Skin of body (tissue), 1 donor: ENCODE measurements at regions not wholly inside any gene's neighbourhood (a gene's known extent, or its start where the extent isn't known, plus 50 kb on each side); places are given as distances from the start of the nearest gene placed in this dataset.

Experiments
- DNase-seq: peaks from one replicate; lab custom pipeline; 2025; lab: John Stamatoyannopoulos, UW

DNA sequence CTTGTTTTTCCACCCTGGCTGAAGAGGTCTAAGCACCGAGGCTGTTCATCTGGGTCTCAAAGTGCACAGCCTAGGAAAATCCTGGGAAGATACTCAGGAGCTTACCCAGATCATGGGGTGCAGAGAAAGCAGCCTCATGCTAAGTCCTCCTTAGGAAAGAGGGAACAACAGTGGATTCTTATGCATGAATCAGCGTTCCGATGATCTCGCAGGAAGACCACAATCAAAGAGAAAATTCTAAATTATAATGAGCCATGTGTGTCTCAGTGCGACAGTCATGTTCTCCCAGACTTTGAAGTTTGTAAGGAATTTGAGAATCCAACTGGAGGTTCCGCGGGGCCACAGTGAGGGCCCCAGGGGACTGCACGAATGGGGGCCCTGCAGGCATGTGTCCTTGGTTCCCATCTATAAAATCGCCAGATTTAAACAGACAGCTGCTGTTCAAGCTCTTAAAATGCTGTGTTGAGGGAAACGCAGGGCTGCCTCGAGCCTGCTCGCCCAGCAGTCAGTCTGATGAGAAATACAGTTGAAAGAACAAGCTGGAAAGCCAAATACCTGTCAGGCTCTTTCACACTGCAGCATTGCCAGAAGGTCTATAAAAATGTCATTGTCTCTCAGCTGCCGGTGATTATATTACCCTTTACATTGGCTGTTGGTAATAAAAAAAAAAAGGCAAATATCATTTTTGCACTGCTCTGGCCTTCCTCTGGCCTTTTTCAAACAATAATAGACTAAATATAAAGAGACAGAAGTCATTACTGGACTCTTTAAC is 152.1 kb downstream of the PMP22 start:
- DNase-seq, result no peak

DNA sequence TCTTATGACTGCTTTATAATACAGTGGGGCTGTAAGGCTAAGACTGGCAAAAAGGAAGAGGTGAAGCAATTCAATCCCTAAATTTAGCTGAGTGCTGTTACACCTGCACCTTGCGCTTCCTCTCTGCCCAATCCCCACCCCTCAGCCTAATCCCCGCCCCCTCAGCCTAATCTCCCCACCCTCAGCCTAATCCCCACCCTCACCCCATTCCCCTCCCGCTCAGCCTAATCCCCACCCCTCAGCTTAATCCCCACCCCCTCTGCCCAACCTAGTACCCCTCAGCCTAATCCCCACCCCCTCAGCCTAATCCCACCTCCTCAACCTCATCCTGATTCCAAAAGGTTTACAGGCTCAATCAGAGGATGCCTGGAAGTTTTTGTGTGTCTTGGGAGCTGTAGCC is 155.5 kb downstream of the PMP22 start:
- no peak for DNase-seq

DNA sequence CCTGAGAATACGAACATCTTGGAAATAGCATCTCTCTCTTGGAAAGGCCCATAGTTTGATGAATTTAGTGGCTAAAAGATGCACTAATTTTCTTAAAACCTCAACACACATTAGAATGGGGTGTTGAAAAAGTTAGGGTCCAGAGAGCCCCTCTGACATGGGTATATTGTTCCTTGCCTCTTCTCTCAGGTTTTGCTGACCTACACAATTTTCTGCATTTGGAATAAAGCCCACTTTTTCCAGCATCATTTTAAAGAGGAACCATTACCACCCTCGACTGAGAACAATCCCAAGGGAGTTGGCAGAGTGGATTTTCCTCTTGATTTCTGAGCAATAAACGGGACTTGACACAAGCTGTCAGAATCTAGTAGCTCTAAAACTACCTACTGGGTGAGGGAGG is 156.1 kb downstream of the PMP22 start:
- no peak for DNase-seq

DNA sequence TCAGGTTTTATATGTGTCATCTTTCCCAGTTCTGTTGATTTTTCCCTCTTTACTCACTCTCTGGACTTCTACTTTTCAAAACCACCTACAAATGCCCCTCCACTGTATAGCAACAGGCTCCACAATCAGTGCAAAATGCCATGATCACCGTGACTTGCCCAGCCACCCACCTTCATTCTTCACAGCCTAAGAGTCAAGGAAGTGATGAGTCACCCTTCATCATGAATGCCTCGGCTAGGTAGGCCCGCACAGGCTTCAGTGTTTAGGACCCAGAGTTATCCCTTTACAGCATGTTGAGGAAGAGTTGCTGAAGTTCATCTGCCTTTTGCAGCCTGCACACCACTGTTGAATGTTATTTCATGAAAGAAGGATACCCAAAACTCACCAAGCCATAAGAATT is 158.6 kb downstream of the PMP22 start:
- DNase-seq, result no peak

DNA sequence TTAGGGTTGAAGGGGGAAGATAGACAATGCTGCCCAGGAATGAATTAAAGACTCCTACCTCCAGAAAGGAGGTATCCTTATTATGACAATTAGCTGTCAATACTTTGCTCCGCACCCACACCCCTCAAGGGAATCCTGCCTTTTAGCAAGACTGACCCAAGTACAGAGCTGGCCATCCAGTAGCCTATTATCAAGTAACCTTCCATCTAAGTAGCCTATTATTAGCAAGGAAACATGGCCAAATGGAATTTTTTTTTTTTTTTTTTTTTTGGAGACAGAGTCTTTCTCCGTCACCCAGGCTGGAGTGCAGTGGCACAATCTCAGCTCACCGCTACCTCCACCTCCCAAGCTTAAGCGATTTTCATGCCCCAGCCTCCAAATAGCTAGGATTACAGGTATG is 161.3 kb downstream of the PMP22 start:
- no peak for DNase-seq

DNA sequence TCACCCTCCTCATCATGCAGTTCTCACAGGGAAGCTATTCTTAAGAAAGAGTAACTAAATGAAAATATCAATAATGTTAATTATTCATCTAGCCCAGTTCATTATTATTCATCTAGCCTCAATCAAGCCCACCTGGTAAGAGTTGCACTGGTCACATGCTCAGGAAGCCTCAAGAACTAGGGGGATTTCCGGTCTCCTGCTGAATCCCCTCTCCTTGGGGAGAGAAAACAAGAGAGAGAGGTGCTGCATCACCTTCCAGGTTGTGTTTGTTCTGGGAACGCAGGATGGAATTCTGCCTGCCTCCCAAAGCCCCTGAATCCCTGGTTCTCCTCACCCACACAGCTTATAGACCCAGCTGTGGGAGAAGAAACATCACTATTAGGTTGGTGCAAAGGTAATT is 164.0 kb downstream of the PMP22 start:
- DNase-seq, result no peak

DNA sequence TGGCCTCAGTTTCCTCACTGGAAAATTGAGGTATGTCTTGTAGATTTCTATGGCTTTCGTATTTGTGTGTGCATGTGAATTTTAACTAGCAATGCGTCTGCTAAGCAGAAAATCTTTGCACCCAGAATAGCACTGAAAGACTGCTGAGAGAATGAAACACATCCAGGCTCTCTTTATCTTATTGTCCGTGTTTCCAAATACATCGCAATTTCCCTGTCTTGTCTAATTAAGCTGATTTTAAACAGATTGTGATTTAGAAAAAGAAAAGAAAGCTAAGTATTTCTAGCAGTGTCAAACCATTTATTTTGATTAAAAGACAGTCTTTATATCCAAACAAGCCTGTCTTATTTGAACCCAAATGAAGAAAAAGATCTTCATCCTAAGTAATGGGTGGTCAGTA is 168.6 kb downstream of the PMP22 start:
- no peak for DNase-seq

DNA sequence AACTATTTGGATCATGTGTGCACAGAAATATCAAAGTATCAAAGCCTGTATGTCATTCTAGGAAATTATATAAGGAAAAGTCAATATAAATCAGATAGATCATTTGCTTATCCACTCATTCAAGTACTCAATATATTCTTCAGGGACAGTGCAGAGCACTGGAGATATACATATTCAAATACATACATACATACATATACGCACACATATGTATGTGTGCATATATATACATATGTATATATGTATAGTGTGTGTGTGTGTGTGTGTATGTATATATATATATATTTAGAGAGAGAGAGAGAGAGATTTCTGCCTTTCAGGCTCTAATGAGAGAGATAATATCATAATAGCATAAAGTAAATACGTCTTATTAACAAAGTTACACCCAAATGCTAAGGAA is 169.2 kb downstream of the PMP22 start:
- DNase-seq, result no peak

DNA sequence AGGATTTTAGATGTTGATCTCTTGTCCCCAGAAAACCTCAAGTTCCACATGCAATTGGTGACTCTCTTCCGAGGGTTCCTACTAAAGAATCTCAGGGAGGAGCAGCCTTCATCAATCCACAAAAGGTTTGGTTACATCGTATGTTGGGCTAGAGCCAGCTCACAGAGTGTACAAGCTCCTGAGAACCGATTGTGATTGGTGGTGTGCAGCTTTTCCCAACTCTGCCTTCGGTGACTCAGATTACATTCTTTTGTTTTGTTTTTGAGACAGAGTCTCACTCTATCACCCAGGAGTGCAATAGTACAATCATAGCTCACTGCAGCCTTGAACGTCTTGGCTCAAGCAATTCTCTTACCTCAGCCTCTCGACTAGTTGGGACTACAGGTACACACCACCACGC is 172.4 kb downstream of the PMP22 start:
- no peak for DNase-seq

DNA sequence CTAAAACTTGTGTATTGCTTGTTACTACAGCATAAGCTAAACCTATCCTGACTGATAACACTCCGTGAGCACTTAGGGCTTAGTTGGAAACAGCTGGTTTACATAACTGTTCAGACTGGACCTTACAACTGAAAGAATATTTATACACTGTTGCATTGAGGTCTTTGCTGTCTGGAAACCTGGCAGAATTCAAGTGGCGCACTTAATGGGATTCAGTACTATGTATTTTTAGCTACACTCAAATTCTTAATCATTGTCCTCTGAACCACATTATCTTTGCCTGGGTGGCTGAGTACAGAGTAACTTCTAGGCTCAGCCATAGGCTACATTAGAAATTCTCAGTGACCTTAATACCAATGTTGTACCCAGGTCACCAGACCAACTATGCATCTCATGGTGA is 172.9 kb downstream of the PMP22 start:
- no peak for DNase-seq

DNA sequence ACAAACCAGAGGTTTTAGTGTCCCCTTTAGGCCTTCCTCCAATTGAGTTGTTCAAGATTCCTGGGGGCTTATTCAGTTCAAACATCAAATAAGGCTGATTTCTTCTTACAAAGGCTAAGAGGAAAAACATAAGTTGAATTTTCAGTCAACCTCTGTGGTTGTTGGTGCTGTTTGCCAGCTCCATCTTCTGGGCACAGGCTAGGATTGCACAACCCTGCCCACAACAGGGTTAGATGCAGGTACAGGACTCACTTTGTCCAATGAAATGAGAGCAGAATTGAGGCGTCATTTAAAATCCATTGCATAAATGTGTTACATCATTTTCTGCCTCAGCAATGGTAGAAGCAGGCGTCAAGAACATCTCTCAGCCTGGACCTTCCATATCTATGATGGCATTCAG is 173.3 kb downstream of the PMP22 start:
- no peak for DNase-seq

DNA sequence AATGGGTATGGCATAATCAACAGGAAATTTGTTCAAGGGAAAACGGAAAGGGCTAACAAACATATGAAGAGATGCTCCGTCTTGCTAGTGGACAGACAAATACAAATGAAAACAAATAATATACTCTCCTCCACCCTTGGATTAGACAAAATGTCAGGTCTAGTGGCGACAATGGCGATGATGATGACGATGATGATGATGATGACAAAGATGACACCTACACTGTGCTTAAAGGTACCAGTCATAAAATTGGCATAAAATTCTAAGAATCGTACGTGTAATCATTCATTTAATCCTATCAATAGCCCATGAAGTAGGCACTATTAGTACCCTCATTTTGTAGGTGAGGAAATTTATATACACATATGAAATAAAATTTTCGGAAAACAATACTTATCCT is 174.6 kb downstream of the PMP22 start:
- no peak for DNase-seq

DNA sequence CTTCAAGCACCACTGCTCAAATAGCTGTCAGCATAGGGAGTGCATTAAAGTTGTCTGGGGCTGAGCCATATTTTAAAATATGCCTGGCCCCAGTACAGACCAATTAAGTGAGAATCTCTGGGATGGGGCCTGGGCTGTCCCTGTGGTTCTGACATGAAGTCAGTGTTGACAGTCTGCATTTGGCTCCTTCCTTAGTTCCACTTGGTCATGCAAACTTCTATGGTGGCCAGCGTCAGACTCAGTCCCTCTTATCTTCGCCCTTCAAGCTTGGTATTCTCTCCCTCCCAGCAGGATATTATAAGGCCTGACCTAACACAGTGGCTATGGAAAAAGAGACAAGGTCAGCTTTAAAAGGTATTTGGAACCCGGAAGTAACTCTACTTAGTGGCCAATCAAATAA is 177.2 kb downstream of the PMP22 start:
- no peak for DNase-seq

DNA sequence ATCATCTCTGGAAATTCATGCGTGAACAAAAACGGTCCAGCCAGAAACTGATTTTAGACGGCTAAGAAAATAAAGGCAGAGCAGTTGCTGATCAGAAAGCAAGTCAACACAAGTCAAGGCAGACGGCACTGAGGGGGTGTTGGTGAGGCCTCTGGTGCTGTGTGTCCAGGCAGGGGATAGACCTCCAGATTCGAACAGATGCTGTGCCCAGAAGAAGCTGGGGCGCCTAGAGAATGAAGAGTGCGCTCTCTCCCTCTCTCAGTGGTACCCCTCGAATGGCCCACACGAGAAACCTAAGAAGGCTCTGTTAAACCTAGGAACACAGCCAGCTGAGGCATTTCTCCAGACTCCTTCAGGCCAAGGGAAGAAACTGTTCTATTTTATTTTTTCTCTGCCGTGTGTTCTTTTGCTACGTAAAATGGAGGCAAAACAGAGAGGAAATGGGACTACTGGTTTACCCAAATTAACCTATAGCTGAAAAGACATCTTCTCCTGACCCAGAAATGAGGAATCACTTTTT is 178.3 kb downstream of the PMP22 start:
- DNase-seq, result no peak

DNA sequence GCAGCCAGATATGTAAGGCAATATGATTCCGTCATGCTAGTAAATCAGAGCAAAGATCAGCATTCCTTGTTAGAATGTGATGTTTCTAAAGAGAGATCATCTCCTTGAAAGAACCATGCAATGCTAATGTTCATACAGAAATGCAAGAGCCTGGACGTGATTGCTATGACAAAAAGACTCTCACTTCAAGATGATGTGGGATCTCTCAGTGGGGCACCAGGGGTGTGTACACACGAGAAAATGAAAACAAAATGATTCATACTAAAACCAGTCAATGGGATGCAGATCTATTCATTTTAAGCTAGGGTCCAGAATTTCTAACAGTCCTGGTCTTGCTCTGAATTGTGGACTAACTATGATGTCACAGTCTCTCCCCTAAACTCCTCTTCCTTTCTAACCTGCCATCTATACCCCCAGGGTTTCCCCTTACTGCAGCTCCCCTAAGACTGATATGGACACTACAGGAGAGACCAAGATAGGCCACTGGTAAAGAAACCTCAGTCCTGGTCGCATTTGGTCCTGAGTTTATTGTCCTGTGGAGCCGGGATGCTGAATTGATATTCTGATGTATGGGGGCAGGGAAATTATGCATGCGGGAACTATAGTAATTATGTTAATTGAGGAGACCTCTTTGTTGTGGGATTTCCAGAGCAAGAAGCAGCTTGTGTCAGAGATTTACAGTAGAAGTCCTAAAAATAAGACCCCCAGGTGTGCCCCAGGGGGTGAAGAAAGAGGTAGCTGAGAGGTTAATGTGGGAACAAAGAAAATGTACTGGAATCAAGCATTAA is 179.0 kb downstream of the PMP22 start:
- DNase-seq, result no peak

DNA sequence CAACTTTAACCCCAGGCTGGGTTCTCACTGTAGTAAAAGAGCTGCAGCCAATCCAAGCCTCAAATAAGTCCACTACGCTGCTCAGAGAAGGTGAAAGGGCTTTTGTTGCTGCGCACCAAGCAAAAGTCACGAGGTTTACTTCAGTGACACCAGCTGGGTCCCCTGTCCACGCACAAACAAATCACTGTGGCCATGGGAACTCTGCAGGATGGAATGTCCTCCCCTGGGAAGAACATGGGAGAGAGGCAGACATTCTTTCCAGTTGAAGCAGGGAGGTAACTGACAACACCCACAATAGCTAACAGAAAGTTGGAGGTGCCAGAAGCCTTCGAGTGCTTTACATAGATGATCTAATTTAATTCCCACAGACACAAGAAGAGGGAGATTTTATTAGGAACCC is 181.9 kb downstream of the PMP22 start:
- DNase-seq, result no peak

DNA sequence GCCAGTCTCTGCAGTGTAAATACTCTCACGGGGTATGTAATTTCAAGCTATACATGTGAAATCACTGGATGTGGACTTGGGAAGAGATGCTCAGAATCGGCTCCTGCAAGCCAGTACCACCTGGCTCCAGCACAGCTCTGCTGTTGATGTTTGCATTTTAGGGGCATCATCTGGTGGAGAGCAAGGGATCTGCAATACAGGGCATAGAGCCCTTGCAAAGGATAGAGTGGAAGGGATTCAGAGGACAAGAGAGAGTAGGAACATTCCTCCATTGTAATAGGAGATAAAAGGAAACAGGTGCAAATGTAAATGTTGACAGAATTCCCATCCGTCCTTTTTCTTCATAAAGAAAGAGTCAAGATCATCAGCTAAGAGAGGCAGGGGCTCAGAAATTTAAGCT is 184.1 kb downstream of the PMP22 start:
- DNase-seq, result no peak

DNA sequence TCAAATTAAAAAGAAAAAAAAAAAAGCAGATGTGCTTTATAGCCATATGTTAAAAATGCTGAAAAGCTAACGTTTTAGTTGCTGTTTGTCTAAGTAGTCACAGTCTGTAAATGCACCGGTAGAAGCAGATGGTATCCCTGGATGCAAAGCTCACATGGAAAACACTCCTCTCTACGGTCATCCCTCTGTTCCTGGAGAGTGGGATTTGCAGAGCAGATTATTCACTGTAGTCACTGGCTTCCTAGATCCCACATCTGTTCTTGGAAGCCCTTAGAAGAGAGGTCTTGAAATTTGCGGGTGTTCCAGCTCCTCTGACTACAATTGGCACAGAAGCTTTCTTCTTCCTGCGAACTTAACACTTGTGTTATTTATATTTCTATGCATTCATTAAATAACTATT is 186.6 kb downstream of the PMP22 start:
- no peak for DNase-seq

DNA sequence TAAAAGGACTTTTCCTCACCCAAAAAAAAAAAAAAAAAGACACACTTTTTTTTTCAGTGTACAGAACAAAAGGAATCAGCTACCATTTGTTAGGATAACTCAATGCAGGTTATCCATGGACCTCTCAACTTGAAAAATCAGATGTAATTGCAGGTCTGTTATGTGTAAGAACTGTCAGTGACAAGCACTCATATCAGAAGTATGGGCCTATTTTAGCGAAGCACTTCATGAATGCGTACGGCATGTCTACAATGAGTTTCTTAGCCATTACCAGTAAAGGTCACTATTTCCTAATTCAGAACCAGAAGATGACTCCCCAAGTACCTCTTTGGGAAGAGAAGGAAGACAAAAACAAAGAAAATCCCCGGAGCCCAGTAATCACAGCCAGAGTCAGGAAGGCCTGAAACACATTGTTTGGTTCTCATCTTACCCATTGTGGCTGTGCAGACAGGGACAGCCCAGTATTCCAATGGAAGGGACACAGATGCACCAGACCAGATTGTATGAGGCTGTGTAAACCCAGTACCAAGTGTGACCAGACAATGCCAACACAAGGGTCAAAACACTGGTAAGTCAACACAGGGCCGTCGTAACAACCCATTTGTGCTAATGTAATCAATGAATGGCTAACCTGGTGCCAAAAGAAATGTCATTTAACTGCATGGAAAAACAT is 188.0 kb downstream of the PMP22 start:
- no peak for DNase-seq

DNA sequence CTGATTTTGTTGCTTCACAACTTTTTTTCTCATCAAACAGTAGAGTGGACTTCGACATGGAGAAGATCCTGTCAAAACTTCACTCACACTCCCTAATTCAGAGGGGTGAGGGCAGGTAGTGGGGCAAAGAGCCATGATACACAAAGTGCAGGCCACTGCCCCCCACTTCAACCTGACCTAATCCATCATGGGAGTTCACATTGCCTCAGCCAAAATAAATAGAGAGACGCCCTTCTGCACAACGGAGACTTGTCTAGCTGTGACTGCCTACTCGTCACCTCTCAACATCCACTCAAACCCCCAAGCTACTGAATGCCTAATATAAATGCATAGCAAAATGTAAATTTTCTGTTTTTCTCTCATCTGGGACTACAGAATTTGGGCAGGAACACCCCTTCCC is 213.2 kb downstream of the PMP22 start:
- no peak for DNase-seq

DNA sequence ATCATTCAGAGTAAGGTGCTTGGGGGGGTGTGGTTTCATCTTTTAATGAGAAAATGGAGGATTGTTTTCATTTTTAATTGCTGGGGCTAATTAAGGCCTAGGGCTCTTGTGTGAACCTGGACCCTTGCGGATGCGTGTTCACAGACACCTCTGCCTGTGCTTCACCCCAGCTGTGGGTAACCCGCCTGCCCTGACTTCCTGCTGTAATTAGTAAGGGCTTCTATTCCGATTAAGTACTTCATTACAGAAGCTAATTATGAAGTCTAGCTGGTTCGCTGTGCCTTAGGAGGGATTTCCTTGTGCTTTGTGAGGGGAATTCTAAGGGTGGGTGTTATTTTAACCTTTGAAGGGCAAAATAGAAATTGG is 215.3 kb downstream of the PMP22 start:
- no peak for DNase-seq
